Cardiac fibroblast (primary cell): ENCODE measurements at regions not wholly inside any gene's neighbourhood (a gene's known extent, or its start where the extent isn't known, plus 50 kb on each side); places are given as distances from the start of the nearest gene placed in this dataset.

Experiments used
- DNase-seq, 2 donors: peaks; one replicate each; pipeline versions ENCODE4 v3.0.0 to v3.0.0-alpha.2; 2010; ENCODE audit warnings: low read depth in 2 of 2
- H3K4me3 ChIP-seq, 2 donors: replicated peaks in 1 of 2; 1 replicate in 1 of 2; 2 replicates in 1 of 2; pipeline ENCODE4 v1.5.1; 2011; ENCODE audit warnings: low read depth in 2 of 2, low read length in 2 of 2, mild to moderate bottlenecking in 2 of 2, moderate library complexity in 1 of 2
- TF ChIP-seq, protein P1 (sequence below): IDR thresholded peaks from one replicate; pipeline ENCODE4 v1.5.1; 2011; ENCODE audit warnings: low read depth, mild to moderate bottlenecking, low read length, inconsistent platforms

GRCh38 chr12:92625639-92626310, 77.0 kb upstream of the PLEKHG7 start:
- no peak overlapping the region for H3K4me3 ChIP-seq
- TF ChIP-seq, protein P1, sequence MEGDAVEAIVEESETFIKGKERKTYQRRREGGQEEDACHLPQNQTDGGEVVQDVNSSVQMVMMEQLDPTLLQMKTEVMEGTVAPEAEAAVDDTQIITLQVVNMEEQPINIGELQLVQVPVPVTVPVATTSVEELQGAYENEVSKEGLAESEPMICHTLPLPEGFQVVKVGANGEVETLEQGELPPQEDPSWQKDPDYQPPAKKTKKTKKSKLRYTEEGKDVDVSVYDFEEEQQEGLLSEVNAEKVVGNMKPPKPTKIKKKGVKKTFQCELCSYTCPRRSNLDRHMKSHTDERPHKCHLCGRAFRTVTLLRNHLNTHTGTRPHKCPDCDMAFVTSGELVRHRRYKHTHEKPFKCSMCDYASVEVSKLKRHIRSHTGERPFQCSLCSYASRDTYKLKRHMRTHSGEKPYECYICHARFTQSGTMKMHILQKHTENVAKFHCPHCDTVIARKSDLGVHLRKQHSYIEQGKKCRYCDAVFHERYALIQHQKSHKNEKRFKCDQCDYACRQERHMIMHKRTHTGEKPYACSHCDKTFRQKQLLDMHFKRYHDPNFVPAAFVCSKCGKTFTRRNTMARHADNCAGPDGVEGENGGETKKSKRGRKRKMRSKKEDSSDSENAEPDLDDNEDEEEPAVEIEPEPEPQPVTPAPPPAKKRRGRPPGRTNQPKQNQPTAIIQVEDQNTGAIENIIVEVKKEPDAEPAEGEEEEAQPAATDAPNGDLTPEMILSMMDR = no peak
- DNase-seq = no peak

DNA sequence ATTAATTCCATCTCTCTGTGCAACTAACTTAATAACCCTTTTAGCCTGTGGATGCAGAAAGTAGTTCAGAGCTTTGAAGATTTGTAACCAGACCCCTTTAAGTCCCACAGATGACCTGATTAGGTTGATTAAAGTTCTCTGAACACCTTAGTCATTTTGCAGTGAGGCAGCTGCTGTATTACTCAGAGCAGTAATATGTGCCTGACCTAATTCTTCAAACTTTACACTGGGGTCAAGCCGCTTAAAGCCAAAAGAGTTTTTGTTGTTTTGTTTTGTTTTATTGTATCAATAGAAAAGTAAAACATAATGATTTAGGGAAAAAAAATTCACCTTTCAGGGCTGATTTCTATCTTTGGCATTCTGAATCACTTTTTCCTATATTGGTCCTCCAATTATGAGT, 78.6 kb upstream of the PLEKHG7 start:
- no peak overlapping the region for H3K4me3 ChIP-seq
- TF ChIP-seq, protein P1 = no peak
- peak; percentile 24 to 85 for DNase-seq

- no peak for DNase-seq
- TF ChIP-seq, protein P1 = no peak
- no peak overlapping the region for H3K4me3 ChIP-seq
Measured at GRCh38 chr12:92623386-92623785, 79.4 kb upstream of the PLEKHG7 start.

DNA sequence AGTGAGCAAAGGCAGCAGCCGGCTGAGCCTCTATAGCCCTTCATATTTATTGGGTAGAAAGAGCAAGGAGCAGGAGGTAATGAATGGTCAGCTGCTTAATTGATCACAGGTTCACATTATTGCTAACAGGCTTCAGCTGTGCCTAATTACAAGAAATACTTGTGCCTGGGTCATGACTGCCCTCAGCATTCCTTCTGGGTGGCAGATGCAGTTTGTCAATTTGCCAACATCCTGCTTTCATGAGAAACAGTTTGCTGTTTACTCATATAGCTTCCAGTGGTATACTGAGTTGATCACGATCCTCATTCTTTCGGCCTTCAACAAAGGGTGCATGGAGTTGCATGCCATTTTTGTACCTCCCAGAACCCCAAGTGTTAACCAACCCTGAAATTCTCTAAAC, 81.0 kb upstream of the PLEKHG7 start:
- H3K4me3 ChIP-seq = no peak overlapping the region
- TF ChIP-seq, protein P1 = no peak
- DNase-seq = no peak

- TF ChIP-seq, protein P1 = no peak
Measured at GRCh38 chr12:92621312-92621711, 81.5 kb upstream of the PLEKHG7 start.

DNA sequence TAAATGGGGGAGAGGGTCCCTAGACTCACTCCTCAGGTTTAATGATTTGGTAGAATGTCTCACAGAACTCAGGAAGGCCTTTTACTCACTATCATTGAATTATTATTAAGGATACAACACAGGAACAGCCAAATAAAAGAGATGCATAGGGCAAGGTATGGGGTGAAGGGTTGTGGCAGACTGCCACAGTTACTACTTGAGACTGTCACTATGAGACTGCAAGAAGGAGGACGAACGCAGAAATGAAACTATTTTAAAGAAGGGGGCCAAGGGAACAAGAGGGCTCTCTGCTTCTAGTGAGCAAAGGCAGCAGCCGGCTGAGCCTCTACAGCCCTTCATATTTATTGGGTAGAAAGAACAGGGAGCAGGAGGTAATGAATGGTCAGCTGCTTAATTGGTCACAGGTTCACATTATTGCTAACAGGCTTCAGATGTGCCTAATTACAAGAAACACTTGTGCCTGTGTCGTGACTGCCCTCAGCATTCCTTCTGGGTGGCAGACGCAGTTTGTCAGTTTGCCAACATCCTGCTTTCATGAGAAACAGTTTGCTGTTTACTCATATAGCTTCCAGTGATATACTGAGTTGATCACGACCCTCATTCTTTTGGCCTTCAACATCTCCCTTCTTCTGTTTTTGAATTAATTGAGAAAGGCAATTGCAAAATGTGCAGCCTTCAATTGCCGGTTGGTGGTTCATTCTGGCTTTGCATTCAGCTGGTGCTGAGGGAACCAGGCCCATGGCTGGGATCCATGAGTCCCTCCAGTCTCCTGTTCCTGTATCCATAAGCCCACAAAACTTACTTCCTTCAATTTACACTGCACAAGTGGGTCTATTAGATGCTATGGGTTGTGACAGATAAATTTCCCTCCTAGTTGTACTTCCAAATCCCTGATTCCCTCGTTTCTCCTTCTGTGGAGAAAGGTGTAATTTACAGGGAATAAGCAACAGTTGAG, 82.8 kb upstream of the PLEKHG7 start:
- TF ChIP-seq, protein P1 = no peak
- no peak overlapping the region for H3K4me3 ChIP-seq
- peak in 1 of 2 donors; percentile 54 for DNase-seq

More at GRCh38 chr12:92621312-92621711, 81.5 kb upstream of the PLEKHG7 start:
- no peak for DNase-seq
- H3K4me3 ChIP-seq = no peak overlapping the region
